Activated T-cell treated with anti-CD3 and anti-CD28 coated beads, Interleukin-2, amount 50 U/mL, for 4 hours (primary cell): ENCODE measurements at regions not wholly inside any gene's neighbourhood (a gene's known extent, or its start where the extent isn't known, plus 50 kb on each side); places are given as distances from the start of the nearest gene placed in this dataset.

Source experiments
- ATAC-seq, 2 donors: fragments of 200-7000 bp; cut with Tn5 transposase; one replicate each; pipeline ENCODE4 v1.10.0; 2021
- DNase-seq: peaks from one replicate; pipeline ENCODE4 v3.0.0-alpha.2; 2020
- H3K27me3 Mint-ChIP-seq: one replicate; pipeline ENCODE4 v1.8.0; 2021; ENCODE audit warnings: low read depth, mixed read lengths
- H3K36me3 Mint-ChIP-seq: one replicate; pipeline ENCODE4 v1.8.0; 2022; ENCODE audit warnings: mixed read lengths; ENCODE audit not compliant: insufficient read depth
- H3K4me1 Mint-ChIP-seq: one replicate; pipeline ENCODE4 v1.8.0; 2021; ENCODE audit warnings: low read depth, mixed read lengths
- H3K4me3 Mint-ChIP-seq: one replicate; pipeline ENCODE4 v1.8.0; 2021; ENCODE audit warnings: mild to moderate bottlenecking, moderate library complexity, mixed read lengths
- H3K9me3 Mint-ChIP-seq: one replicate; pipeline ENCODE4 v1.8.0; 2021; ENCODE audit warnings: mixed read lengths

DNA sequence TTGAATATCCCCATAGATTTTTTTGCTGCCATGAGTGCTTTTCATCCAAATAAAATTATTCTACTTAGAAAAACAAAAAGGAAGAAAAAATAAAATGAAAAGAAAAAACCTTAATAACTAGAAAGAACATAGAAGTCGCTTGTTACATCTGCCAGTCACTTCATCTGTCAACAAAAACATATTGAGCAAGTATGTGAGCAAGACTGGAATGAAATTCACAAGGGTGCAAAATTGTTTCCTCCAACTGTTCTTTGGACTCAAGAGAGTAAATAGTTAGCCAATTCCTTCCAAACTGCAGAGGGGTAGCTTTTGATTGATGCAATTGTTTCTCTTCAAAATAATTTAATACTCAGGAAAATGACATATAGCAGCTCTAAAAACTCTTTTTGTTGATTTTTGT is 336.3 kb upstream of the CDH7 start:
- H3K36me3 Mint-ChIP-seq = no peaks in the 10 kb centered on the region
- H3K4me1 Mint-ChIP-seq = no peaks in the 10 kb centered on the region
- DNase-seq (no peak), ATAC-seq (no peak)
- H3K27me3 Mint-ChIP-seq = no peaks in the 10 kb centered on the region
- H3K4me3 Mint-ChIP-seq = no peak overlapping the region
- H3K9me3 Mint-ChIP-seq = peaks cover 3% of the 10 kb centered on the region

DNA sequence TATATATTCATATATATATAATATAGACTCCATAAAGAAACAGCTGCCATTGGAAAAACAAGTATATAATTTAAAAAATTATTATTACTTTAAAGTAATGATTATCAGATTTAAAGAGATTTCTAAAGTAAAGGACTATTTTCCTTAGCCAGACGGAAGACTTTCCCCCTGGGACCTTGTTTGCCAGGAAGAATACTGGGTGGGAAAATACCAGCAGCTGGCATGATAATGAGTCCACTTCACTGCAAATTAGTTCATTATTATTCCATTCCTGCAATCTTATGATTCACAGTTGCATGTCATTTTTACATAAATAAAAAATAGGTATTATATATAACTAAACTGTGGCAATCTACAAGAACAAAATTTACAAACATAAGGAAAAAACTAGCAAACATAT is 339.8 kb upstream of the CDH7 start:
- Mint-ChIP-seq H3K9me3 (peaks cover 3% of the 10 kb centered on the region), H3K27me3 (no peaks in the 10 kb centered on the region), H3K4me3 (no peak overlapping the region), H3K36me3 (no peaks in the 10 kb centered on the region), H3K4me1 (no peaks in the 10 kb centered on the region)
- ATAC-seq (no peak), DNase-seq (no peak)

GRCh38 chr18:65409261-65409660 is 341.6 kb upstream of the CDH7 start:
- DNase-seq = no peak
- Mint-ChIP-seq H3K9me3 (peaks cover 3% of the 10 kb centered on the region), H3K4me1 (no peaks in the 10 kb centered on the region)

GRCh38 chr18:65403534-65403933 is 347.3 kb upstream of the CDH7 start:
- Mint-ChIP-seq H3K36me3 (no peaks in the 10 kb centered on the region), H3K4me1 (no peaks in the 10 kb centered on the region), H3K4me3 (no peak overlapping the region), H3K9me3 (peaks cover 4% of the 10 kb centered on the region), H3K27me3 (no peaks in the 10 kb centered on the region)
- ATAC-seq = no peak
- DNase-seq = no peak

More at GRCh38 chr18:65409261-65409660, 341.6 kb upstream of the CDH7 start:
- ATAC-seq = no peak
- Mint-ChIP-seq H3K4me3 (no peak overlapping the region), H3K36me3 (no peaks in the 10 kb centered on the region), H3K27me3 (no peaks in the 10 kb centered on the region)

- Mint-ChIP-seq H3K9me3 (peaks cover 10% of the 10 kb centered on the region), H3K27me3 (no peaks in the 10 kb centered on the region), H3K4me3 (no peak overlapping the region), H3K36me3 (no peaks in the 10 kb centered on the region), H3K4me1 (no peaks in the 10 kb centered on the region)
- DNase-seq (no peak), ATAC-seq (no peak)
Measured at GRCh38 chr18:65399091-65399490, 351.7 kb upstream of the CDH7 start.

DNA sequence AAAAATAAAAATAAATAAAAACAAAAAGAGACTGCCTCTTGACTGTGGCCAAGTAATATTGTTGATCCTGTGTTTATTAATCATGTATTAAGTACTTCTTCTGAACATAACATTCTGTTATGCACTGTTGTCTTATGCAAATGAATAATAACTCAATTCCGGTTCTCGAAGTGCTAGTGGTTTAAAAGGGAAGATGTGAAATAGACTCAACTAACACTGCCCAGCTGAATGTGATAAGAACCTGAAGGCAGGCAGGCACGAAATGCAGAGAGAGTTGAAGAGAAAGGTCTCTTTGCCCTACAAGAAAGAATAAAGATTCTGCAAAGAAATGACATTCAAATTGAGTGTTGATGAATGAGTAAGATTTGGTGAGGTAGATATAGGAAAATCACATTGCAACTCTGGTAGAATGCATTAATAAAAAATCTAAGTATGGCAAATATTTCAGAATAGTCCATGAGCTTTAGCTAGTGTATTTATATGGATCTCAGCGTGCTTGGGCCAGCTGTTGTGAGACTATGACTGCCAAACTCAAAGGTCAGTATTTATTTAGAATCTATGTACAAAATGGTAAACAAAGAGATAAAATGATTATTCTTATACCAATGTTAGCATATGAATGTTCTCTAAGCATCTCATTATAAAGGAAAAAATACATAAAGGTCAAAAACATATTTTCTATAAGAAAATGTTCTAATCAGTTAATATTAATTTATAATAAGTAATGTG is 352.3 kb upstream of the CDH7 start:
- DNase-seq (no peak), ATAC-seq (no peak)
- Mint-ChIP-seq H3K4me3 (no peak overlapping the region), H3K9me3 (peaks cover 10% of the 10 kb centered on the region), H3K36me3 (no peaks in the 10 kb centered on the region), H3K27me3 (no peaks in the 10 kb centered on the region), H3K4me1 (no peaks in the 10 kb centered on the region)

GRCh38 chr18:65380986-65381385 is 369.8 kb upstream of the CDH7 start:
- Mint-ChIP-seq H3K4me3 (no peak overlapping the region), H3K27me3 (no peaks in the 10 kb centered on the region), H3K36me3 (no peaks in the 10 kb centered on the region), H3K4me1 (no peaks in the 10 kb centered on the region), H3K9me3 (peaks cover 21% of the 10 kb centered on the region)
- ATAC-seq (no peak), DNase-seq (no peak)

DNA sequence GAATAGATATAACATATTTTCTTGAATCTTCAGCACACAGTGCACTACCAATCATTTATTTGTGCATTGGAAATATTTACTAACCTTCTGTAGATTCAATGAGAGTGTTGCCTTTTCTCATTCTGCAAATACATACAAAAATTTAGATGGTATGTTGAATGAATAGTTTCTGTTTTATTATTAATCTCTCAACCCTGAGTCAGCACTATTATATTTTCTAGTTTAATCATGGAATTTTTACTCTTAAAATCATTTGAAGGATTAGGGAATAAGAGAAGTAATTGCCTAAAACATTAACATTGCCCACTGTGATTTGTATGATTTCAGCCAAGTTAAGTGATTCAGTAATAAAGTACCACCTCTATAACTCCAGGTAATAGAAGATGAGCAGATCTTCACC is 370.2 kb upstream of the CDH7 start:
- H3K27me3 Mint-ChIP-seq = no peaks in the 10 kb centered on the region
- no peaks in the 10 kb centered on the region for H3K4me1 Mint-ChIP-seq
- DNase-seq (no peak), ATAC-seq (no peak)
- peaks cover 18% of the 10 kb centered on the region for H3K9me3 Mint-ChIP-seq
- no peak overlapping the region for H3K4me3 Mint-ChIP-seq
- no peaks in the 10 kb centered on the region for H3K36me3 Mint-ChIP-seq

DNA sequence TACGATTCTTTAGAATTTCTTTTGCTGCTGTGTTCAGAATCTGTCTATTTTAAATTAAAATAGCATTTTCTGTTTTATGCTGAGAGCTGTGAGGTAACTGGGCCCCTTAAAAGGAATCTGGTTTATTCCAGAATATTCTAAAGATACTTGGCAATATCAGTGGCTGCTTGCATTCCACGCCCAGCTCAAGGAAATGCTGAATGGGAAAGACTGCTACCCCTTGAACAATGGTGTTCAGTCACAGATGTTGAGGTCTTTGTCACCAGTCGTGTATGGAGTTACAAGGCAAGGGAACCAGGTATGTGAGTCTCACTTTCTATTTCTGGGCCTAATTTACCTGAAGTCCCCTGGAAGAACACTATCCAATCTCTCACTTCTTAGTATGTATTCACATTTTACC is 377.9 kb upstream of the CDH7 start:
- no peak for DNase-seq
- ATAC-seq = no peak
- Mint-ChIP-seq H3K4me1 (no peaks in the 10 kb centered on the region), H3K36me3 (no peaks in the 10 kb centered on the region), H3K9me3 (peaks cover 18% of the 10 kb centered on the region), H3K4me3 (no peak overlapping the region), H3K27me3 (no peaks in the 10 kb centered on the region)

DNA sequence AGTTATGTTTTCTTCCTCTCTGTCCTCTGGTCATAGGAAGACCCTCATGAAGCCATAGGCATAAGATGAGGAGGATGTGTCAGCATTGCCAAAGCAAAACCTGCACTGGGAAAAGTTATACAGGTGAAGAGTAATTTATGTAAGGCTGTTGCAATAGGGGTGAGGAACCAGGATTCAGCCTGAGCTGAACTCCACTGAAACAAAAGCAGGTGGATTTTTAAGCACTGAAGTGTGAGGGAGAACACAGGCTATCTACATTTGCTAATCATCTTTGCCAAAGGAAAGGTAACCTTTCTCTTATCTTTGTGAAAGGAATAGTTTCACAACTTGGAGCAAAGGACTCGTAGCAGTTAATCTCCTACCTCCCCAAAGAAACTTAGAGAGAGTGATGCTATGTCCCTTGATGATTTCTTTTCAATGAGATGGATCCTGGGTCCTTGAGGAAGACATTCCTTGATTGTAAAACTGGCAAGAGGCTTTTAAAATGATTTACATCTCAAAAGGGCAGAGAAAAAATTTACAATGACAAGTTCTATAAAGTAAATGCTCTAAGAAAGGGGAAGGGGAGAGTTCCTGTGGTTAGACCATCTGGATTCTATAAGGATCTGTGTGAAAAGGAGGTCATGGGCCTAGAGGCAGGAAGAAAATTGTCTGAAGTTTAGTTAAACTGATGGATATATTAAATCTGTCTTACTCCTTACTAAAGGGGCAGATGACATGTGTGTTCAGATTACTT is 385.4 kb upstream of the CDH7 start:
- Mint-ChIP-seq H3K27me3 (no peaks in the 10 kb centered on the region), H3K4me1 (no peaks in the 10 kb centered on the region), H3K9me3 (peaks cover 9% of the 10 kb centered on the region), H3K36me3 (no peaks in the 10 kb centered on the region), H3K4me3 (no peak overlapping the region)
- no peak for DNase-seq
- ATAC-seq = no peak

DNA sequence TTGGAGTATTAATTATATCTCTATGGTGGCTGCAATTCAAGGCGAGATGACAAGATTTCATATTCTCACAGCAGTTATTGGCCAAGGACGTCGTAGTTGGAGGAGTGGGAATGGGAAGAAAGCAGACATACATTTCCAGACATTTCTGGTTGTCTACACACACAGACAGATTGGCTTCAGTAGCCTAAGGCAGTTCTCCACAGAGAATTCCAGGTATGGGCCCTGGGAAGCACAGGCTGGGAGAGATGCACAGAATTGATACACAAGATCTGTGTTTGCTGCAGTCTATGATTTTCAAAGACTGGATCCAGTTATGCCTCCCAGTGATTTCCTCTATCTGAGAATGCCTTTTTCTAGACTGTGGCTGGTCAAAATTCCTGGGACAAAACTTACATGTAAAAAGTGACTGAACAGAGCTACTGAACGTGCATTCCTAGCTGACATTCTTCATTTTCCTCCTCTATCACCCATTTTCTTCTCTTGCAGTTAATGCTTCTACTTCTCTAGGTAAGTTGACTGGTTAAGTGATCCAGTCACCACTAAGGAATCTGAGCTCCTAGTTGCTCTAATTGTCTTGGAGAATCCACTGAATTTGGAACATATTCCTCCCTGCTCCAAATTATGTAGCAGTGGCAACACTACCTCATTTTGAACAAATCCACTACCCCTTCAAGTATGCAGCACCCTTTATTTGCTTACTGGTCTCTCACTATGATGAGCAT is 386.7 kb upstream of the CDH7 start:
- no peak for DNase-seq
- no peaks in the 10 kb centered on the region for H3K4me1 Mint-ChIP-seq
- no peaks in the 10 kb centered on the region for H3K27me3 Mint-ChIP-seq
- peaks cover 9% of the 10 kb centered on the region for H3K9me3 Mint-ChIP-seq
- no peak overlapping the region for H3K4me3 Mint-ChIP-seq
- no peak for ATAC-seq
- no peaks in the 10 kb centered on the region for H3K36me3 Mint-ChIP-seq

GRCh38 chr18:65363011-65363410 is 387.8 kb upstream of the CDH7 start:
- H3K9me3 Mint-ChIP-seq = peaks cover 9% of the 10 kb centered on the region
- ATAC-seq = no peak

DNA sequence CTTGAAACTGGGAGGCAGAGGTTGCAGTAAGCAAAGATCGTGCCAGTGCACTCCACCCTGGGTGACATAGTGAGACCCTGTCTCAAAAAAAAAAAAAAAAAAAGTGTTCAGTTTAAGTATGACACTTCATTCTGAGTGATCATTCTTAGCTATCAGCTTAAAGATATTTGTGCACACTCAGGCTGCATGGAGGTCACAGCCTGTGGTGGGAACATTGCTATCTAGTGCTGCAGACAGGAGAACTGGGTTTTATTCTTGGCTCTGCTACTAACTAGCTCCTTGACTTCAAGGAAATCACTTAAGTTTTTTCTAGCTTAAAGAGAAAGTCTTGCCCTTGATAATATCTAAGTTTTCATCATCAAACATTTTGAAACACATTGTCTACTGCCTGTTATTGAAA is 391.3 kb upstream of the CDH7 start:
- no peak for DNase-seq
- no peak for ATAC-seq
- Mint-ChIP-seq H3K4me1 (no peaks in the 10 kb centered on the region), H3K4me3 (no peak overlapping the region), H3K9me3 (peaks cover 15% of the 10 kb centered on the region), H3K36me3 (no peaks in the 10 kb centered on the region), H3K27me3 (no peaks in the 10 kb centered on the region)

More at GRCh38 chr18:65363011-65363410, 387.8 kb upstream of the CDH7 start:
- Mint-ChIP-seq H3K36me3 (no peaks in the 10 kb centered on the region), H3K27me3 (no peaks in the 10 kb centered on the region), H3K4me3 (no peak overlapping the region), H3K4me1 (no peaks in the 10 kb centered on the region)
- DNase-seq = no peak

DNA sequence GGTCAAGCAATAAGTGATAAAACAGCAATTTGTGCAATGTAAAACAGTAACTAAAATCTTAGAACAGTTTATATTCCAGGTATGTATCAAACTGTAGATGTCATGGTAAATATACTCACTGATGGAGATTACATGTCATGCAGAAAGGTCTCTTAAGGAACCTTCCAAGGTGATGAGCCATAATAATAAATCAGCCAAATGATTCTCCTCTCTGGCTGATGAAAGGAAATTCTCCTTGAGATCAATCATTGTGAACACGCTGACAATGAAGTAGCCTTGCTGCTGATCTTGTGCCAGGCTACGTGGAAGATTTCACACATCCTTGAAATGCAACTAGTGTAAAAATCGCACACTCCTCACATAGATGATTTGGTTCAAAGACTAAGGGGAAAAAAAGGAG is 392.5 kb upstream of the CDH7 start:
- no peaks in the 10 kb centered on the region for H3K4me1 Mint-ChIP-seq
- H3K36me3 Mint-ChIP-seq = no peaks in the 10 kb centered on the region
- ATAC-seq (no peak), DNase-seq (no peak)
- H3K4me3 Mint-ChIP-seq = no peak overlapping the region
- peaks cover 14% of the 10 kb centered on the region for H3K9me3 Mint-ChIP-seq
- no peaks in the 10 kb centered on the region for H3K27me3 Mint-ChIP-seq

- H3K36me3 Mint-ChIP-seq = no peaks in the 10 kb centered on the region
- no peak for ATAC-seq
- no peaks in the 10 kb centered on the region for H3K27me3 Mint-ChIP-seq
- H3K9me3 Mint-ChIP-seq = peaks cover 10% of the 10 kb centered on the region
- no peaks in the 10 kb centered on the region for H3K4me1 Mint-ChIP-seq
- no peak overlapping the region for H3K4me3 Mint-ChIP-seq
- no peak for DNase-seq
Measured at GRCh38 chr18:65352186-65352585, 398.6 kb upstream of the CDH7 start.
